MCF 10A (cell line): ENCODE measurements at regions not wholly inside any gene's neighbourhood (a gene's known extent, or its start where the extent isn't known, plus 50 kb on each side); places are given as distances from the start of the nearest gene placed in this dataset.

Source experiments
- BruUV-seq: library from RNA; stranded (reverse); fragments of 400-500 nt; replicated peaks from 2 replicates; lab custom pipeline; 2021; lab: Mats Ljungman, UMichigan
- CTCF ChIA-PET: fragments of 300-600 bp; sonication (Branson Sonifier 250); formaldehyde crosslinking; extraction: SDS; loops from one replicate; lab custom pipeline; 2021; ENCODE audit warnings: antibody characterized with exemption, inconsistent platforms; lab: Yijun Ruan, JAX
- POLR2A ChIA-PET: fragments of 300-600, 350-650 bp; sonication (Branson Sonifier 250); formaldehyde crosslinking; extraction: SDS; loops from one replicate; lab custom pipeline; 2020; ENCODE audit warnings: antibody characterized with exemption, inconsistent platforms; lab: Yijun Ruan, JAX
- DNase-seq: peaks from one replicate; pipeline ENCODE4 v3.0.0-alpha.2; 2018; ENCODE audit not compliant: unreplicated experiment
- H3K27ac Mint-ChIP-seq: one replicate; pipeline ENCODE4 v1.8.0; 2022; ENCODE audit warnings: mild to moderate bottlenecking, low read depth, mixed read lengths; ENCODE audit not compliant: unreplicated experiment
- H3K27me3 Mint-ChIP-seq: one replicate; pipeline ENCODE4 v1.8.0; 2022; ENCODE audit warnings: mixed read lengths; ENCODE audit not compliant: insufficient read depth, unreplicated experiment
- H3K36me3 Mint-ChIP-seq: one replicate; pipeline ENCODE4 v1.8.0; 2022; ENCODE audit warnings: mild to moderate bottlenecking, moderate library complexity, mixed read lengths; ENCODE audit not compliant: insufficient read depth, unreplicated experiment
- H3K4me1 Mint-ChIP-seq: one replicate; pipeline ENCODE4 v1.8.0; 2022; ENCODE audit warnings: mixed read lengths; ENCODE audit not compliant: insufficient read depth, unreplicated experiment
- H3K4me3 Mint-ChIP-seq: one replicate; pipeline ENCODE4 v1.8.0; 2022; ENCODE audit warnings: mild to moderate bottlenecking, moderate library complexity, mixed read lengths; ENCODE audit not compliant: unreplicated experiment
- H3K9me3 Mint-ChIP-seq: one replicate; pipeline ENCODE4 v1.8.0; 2022; ENCODE audit warnings: mixed read lengths; ENCODE audit not compliant: unreplicated experiment
- intact Hi-C: fragments of 100-400 bp; cut with micrococcal nuclease; formaldehyde crosslinking; loops from 2 replicates; pipeline ENCODE4 v1.14.1; 2022
- TF ChIP-seq, protein P1 (sequence below): fragments of 200-600 bp; IDR thresholded peaks from one replicate; pipeline ENCODE4 v1.8.0; 2022; ENCODE audit warnings: antibody characterized with exemption, mild to moderate bottlenecking; ENCODE audit not compliant: unreplicated experiment

DNA sequence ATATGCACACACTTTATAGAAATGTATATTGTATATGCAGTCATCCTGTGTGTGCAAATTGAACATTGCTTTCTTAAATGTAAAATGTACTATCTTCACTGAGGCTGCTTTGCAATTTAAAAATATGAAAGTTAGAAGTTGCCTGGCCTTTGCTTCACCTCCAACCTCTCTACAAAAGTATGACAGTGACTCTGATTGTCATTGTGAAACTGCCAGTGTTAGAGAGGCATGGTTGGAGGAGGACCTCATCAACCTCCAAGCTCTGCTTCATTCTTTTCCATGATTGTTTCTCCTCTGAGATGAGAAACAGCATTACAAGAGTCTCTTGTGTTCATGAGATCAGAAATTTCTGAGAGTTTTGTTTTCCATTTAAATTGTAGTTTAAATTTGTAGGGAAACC, 185.5 kb downstream of the ZC3H11B start:
- H3K4me1 Mint-ChIP-seq = no peaks in the 10 kb centered on the region
- H3K27me3 Mint-ChIP-seq = peaks cover 51% of the 10 kb centered on the region
- no peaks in the 10 kb centered on the region for H3K36me3 Mint-ChIP-seq
- POLR2A ChIA-PET = interaction anchor here (1.3 kb wide), 1 partner anchor 16 kb away, joined by 4 read pairs; no protein-coding TSS in a partner anchor
- H3K9me3 Mint-ChIP-seq = no peaks in the 10 kb centered on the region
- intact Hi-C loops = no loop called here
- no TSS peak for BruUV-seq
- TF ChIP-seq, protein P1, sequence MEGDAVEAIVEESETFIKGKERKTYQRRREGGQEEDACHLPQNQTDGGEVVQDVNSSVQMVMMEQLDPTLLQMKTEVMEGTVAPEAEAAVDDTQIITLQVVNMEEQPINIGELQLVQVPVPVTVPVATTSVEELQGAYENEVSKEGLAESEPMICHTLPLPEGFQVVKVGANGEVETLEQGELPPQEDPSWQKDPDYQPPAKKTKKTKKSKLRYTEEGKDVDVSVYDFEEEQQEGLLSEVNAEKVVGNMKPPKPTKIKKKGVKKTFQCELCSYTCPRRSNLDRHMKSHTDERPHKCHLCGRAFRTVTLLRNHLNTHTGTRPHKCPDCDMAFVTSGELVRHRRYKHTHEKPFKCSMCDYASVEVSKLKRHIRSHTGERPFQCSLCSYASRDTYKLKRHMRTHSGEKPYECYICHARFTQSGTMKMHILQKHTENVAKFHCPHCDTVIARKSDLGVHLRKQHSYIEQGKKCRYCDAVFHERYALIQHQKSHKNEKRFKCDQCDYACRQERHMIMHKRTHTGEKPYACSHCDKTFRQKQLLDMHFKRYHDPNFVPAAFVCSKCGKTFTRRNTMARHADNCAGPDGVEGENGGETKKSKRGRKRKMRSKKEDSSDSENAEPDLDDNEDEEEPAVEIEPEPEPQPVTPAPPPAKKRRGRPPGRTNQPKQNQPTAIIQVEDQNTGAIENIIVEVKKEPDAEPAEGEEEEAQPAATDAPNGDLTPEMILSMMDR = no peak
- CTCF ChIA-PET = interaction anchor here (0.6 to 7.7 kb wide), 4 partner anchors 9 to 1098 kb away, joined by 3 to 63 read pairs (median 4); no protein-coding TSS in a partner anchor
- no peak for DNase-seq
- no peak overlapping the region for H3K27ac Mint-ChIP-seq
- no peak overlapping the region for H3K4me3 Mint-ChIP-seq

DNA sequence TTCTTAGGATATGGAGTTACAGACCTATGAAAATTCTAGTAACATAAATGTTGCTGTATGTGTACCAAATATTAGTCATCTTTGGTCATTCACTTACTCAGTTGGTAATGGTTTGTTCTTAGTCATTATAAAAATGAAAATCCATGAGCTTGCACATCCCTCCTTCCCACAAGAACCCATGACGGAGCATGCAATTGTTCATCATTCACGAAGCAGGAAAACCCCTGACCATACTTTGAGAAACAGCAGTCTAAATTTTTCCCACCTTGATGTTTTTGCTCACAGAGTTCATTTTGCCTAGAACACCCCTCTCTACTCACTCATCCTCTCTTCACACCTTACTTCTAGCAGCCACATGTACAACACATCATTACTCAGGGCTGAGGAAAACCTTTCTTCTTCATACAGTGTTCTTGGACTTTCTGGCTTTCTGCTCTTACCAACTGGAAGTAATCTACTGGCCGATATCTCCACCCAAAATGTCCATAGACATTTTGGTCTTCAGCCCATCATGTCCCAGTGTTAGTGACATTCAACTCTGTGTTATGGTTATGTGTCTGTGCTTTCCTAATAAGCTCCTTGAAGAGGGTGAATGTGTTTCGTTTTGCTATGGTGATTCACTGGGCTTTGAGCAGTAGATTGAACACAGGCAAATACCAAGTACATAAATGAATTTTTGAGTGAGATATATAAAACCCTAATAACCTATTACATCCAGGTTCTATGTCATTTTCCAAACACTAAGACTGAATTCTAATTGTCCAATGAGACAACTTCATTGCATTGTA, 189.9 kb downstream of the ZC3H11B start:
- Mint-ChIP-seq H3K4me1 (no peaks in the 10 kb centered on the region), H3K9me3 (no peaks in the 10 kb centered on the region), H3K4me3 (no peak overlapping the region), H3K27me3 (peaks cover 80% of the 10 kb centered on the region), H3K36me3 (no peaks in the 10 kb centered on the region), H3K27ac (no peak overlapping the region)
- intact Hi-C loops = no loop called here
- ChIA-PET CTCF (interaction anchor here (0.6 to 1.2 kb wide), 3 partner anchors 21 to 1123 kb away, joined by 3 read pairs; no protein-coding TSS in a partner anchor), POLR2A (no interaction called here)
- peak; percentile 22 for DNase-seq
- TF ChIP-seq, protein P1 = no peak
- no TSS peak for BruUV-seq

DNA sequence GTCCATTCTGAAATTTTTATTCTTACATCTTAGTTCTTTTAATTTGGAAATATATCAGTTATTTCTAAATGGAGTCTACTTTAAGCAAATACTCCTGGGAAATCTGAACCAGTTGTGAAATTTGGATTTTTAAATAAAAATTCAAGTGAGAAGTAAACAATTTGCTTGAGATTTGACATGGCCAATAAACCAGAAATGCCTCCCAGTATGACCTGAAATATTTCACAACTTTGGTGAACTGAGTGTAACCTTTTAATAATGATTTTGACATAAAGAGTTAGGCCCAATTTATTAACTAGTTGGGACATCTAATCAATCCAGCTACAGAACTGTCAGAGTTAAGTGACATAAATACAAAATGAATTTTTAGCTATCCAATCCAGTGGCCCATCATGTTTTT, 192.0 kb downstream of the ZC3H11B start:
- intact Hi-C loops = no loop called here
- Mint-ChIP-seq H3K27me3 (peaks cover 78% of the 10 kb centered on the region), H3K27ac (no peak overlapping the region), H3K9me3 (no peaks in the 10 kb centered on the region), H3K4me3 (no peak overlapping the region), H3K36me3 (no peaks in the 10 kb centered on the region), H3K4me1 (no peaks in the 10 kb centered on the region)
- DNase-seq = no peak
- TF ChIP-seq, protein P1 = no peak
- no TSS peak for BruUV-seq
- CTCF ChIA-PET = interaction anchor here (1.0 to 5.6 kb wide), 3 partner anchors 8 to 146 kb away, joined by 4 to 63 read pairs (median 4); no protein-coding TSS in a partner anchor
- POLR2A ChIA-PET = no interaction called here

DNA sequence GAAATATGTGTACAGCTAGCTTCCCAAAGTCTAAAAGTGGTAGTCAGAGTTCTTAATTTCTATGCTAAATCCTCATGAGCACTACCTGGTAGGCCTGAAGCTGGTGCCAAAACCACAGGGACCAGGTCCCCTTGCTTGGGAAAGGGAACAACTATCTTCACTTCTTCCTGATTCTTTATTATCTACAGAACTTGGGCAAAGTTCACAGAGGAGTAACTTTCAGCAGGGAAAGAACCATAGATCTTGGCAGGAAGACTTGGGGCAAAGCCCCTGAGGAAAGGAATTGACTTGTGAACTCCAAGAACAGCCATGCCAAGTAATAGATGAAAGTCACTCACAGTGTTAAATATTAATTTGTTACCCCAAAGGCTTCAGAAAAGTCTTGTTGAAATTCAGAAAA, 193.0 kb downstream of the ZC3H11B start:
- ChIA-PET POLR2A (no interaction called here), CTCF (interaction anchor here (0.6 to 5.6 kb wide), 5 partner anchors 9 to 1472 kb away, joined by 3 to 63 read pairs (median 4); no protein-coding TSS in a partner anchor)
- peaks cover 80% of the 10 kb centered on the region for H3K27me3 Mint-ChIP-seq
- no peaks in the 10 kb centered on the region for H3K36me3 Mint-ChIP-seq
- no peaks in the 10 kb centered on the region for H3K9me3 Mint-ChIP-seq
- DNase-seq = no peak
- no peaks in the 10 kb centered on the region for H3K4me1 Mint-ChIP-seq
- H3K4me3 Mint-ChIP-seq = no peak overlapping the region
- no peak overlapping the region for H3K27ac Mint-ChIP-seq
- TF ChIP-seq, protein P1 = no peak
- intact Hi-C loops = loop anchor here (10.0 kb wide), 3 partner anchors 145 to 1165 kb away; no protein-coding TSS in a partner anchor
- no TSS peak for BruUV-seq
